HepG2 (cell line): ENCODE measurements at regions not wholly inside any gene's neighbourhood (a gene's known extent, or its start where the extent isn't known, plus 50 kb on each side); places are given as distances from the start of the nearest gene placed in this dataset.

ENCODE experiments used
- EZH2 ChIP-seq: conservative IDR thresholded peaks from 2 replicates; pipeline ENCODE4 v1.6.1; 2012; ENCODE audit warnings: mild to moderate bottlenecking, low read depth, low read length, moderate library complexity
- HDAC2 ChIP-seq: sonication (generic); formaldehyde crosslinking; IDR thresholded peaks from 2 replicates; pipeline ENCODE4 v1.4.0; 2020; ENCODE audit warnings: missing genetic modification reagents
- MYNN ChIP-seq: sonication (generic); formaldehyde crosslinking; IDR thresholded peaks from 2 replicates; pipeline ENCODE4 v1.4.0; 2020; ENCODE audit warnings: mild to moderate bottlenecking, low read depth, missing genetic modification reagents
- SP1 ChIP-seq, 2 experiments: fragments of 450-650 bp in 1 of 2; sonication (generic) in 1 of 2; formaldehyde crosslinking in 1 of 2; IDR thresholded peaks; 2 replicates each; pipeline versions ENCODE4 v1.4.0 to v1.6.1; 2016 to 2020; ENCODE audit warnings: missing genetic modification reagents in 1 of 2
- TF ChIP-seq, protein P1 (sequence below): sonication (generic); formaldehyde crosslinking; IDR thresholded peaks from 2 replicates; pipeline ENCODE4 v1.4.0; 2020; ENCODE audit warnings: missing genetic modification reagents

DNA sequence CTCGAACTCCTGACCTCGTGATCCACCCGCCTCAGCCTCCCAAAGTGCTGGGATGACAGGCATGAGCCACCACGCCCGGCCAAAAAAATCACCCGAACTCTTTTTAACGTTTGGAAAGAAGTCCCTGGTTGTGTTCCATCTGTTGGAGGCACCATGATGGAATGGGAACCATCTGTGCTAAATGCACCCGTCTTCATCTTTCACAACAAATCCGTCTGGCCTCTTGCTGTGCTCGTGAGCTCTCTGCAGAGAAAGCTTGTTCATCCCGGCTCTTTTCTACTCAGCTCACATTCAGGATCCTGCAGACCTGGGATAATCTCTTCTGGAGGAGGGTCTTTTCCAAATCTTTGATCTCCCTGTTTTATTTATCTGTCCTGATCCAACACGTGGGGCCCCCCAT is 188.8 kb downstream of the CRLF2 start:
- TF ChIP-seq EZH2 (no peak), MYNN (CRISPR knock-in tag) (no peak), SP1 (IDR thresholded peaks at IDR 0.05) (no peak), SP1 (CRISPR knock-in tag; IDR thresholded peaks at IDR 0.05) (no peak), HDAC2 (no peak)
- TF ChIP-seq, protein P1, sequence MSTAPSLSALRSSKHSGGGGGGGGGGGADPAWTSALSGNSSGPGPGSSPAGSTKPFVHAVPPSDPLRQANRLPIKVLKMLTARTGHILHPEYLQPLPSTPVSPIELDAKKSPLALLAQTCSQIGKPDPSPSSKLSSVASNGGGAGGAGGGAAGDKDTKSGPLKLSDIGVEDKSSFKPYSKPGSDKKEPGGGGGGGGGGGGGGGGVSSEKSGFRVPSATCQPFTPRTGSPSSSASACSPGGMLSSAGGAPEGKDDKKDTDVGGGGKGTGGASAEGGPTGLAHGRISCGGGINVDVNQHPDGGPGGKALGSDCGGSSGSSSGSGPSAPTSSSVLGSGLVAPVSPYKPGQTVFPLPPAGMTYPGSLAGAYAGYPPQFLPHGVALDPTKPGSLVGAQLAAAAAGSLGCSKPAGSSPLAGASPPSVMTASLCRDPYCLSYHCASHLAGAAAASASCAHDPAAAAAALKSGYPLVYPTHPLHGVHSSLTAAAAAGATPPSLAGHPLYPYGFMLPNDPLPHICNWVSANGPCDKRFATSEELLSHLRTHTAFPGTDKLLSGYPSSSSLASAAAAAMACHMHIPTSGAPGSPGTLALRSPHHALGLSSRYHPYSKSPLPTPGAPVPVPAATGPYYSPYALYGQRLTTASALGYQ: no peak
